ENCODE measurements at regions not wholly inside any gene's neighbourhood (a gene's known extent, or its start where the extent isn't known, plus 50 kb on each side); places are given as distances from the start of the nearest gene placed in this dataset.

DNA sequence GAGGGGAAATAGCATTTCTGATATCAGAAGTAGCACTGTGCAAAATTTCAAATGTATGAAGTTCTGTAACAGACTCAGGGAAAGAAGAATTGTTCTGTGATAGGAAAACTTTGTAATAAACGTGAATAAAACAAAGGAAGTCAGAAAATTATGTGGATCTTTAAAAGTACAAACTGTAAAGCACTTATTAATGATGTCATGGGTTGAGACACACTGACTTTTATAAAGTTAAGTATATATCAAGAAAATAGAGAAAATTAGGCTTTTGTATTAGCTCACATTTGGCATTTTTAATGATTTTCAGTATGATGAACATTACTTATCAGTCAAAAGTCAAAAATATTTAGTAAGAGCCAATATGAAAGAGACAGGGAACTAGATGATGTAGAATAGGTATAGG, 1081.7 kb upstream of the EDIL3 start:
- ATAC-seq (no peak), DNase-seq (ENCODE audit: extremely low read depth in 1 of 4, low spot score in 3 of 4) (no peak), FAIRE-seq (no peak)
- no peaks in the 10 kb centered on the region for H3K9me3 ChIP-seq (replicated peaks; ENCODE audit: control insufficient read depth, insufficient read depth, low read depth, low read length)
- 6% methylated on average over 1 of the region's 1 CpG for WGBS (ENCODE audit: insufficient coverage, low coverage, missing lambda C conversion rate)
- H3K9ac ChIP-seq (ENCODE audit: insufficient read depth in 1 of 2, low read depth in 2 of 2, low read length in 2 of 2), result no peak overlapping the region
- no peaks in the 10 kb centered on the region for H3K27me3 ChIP-seq (ENCODE audit: control insufficient read depth in 2 of 2, insufficient read depth in 2 of 2, low read length in 2 of 2)
- intact Hi-C loops (cut with micrococcal nuclease), result no loop called here
- no peaks in the 10 kb centered on the region for H3K79me2 ChIP-seq (ENCODE audit: control insufficient read depth, insufficient read depth, low read length)
- no peaks in the 10 kb centered on the region for H3K9me1 ChIP-seq (ENCODE audit: control insufficient read depth, insufficient read depth, low read length)
- TF ChIP-seq E2F3 (CRISPR knock-in tag; IDR thresholded peaks at IDR 0.05) (no peak), ZNF197 (CRISPR knock-in tag; IDR thresholded peaks at IDR 0.05; ENCODE audit: low read depth) (no peak), ZNF583 (CRISPR knock-in tag; IDR thresholded peaks at IDR 0.05) (no peak), ZNF23 (CRISPR knock-in tag; IDR thresholded peaks at IDR 0.05) (no peak), ZNF140 (CRISPR knock-in tag; IDR thresholded peaks at IDR 0.05) (no peak), ZNF263 (CRISPR knock-in tag; IDR thresholded peaks at IDR 0.05; ENCODE audit: borderline replicate concordance) (no peak), DMBX1 (CRISPR knock-in tag; IDR thresholded peaks at IDR 0.05; ENCODE audit: borderline replicate concordance) (no peak), ESRRB (CRISPR knock-in tag; IDR thresholded peaks at IDR 0.05; ENCODE audit: borderline replicate concordance) (no peak), CBFA2T2 (conservative IDR thresholded peaks at IDR 0.05) (no peak), OTX1 (CRISPR knock-in tag; IDR thresholded peaks at IDR 0.05) (no peak)
- no peaks in the 10 kb centered on the region for H3K4me1 ChIP-seq (replicated peaks in 1 of 2; ENCODE audit: control insufficient read depth in 2 of 2, insufficient read depth in 2 of 2, low read length in 2 of 2)
- ChIA-PET CTCF (ENCODE audit: low intra/inter-chr PET ratio) (no interaction called here), POLR2A (no interaction called here)
- H2AFZ ChIP-seq (ENCODE audit: low read depth, low read length), result no peak overlapping the region
- no peak overlapping the region for H3K27ac ChIP-seq (ENCODE audit: extremely low read depth, low read depth, low read length)
- no peaks in the 10 kb centered on the region for H3K36me3 ChIP-seq (ENCODE audit: control insufficient read depth, insufficient read depth, low read length)
- in situ Hi-C loops (cut with MboI), result no loop called here
- H3K4me3 ChIP-seq, result no peak overlapping the region
- H3K4me2 ChIP-seq (ENCODE audit: insufficient read depth, low read length), result no peak overlapping the region
- H4K20me1 ChIP-seq (replicated peaks; ENCODE audit: control insufficient read depth, insufficient read depth, low read length), result no peaks in the 10 kb centered on the region
- no TSS peak for BruUV-seq (replicated peaks)
